ENCODE measurements at regions not wholly inside any gene's neighbourhood (a gene's known extent, or its start where the extent isn't known, plus 50 kb on each side); places are given as distances from the start of the nearest gene placed in this dataset.
A peak's percentile ranks its signal among the peaks of the same experiment; 100 is the strongest.

DNA sequence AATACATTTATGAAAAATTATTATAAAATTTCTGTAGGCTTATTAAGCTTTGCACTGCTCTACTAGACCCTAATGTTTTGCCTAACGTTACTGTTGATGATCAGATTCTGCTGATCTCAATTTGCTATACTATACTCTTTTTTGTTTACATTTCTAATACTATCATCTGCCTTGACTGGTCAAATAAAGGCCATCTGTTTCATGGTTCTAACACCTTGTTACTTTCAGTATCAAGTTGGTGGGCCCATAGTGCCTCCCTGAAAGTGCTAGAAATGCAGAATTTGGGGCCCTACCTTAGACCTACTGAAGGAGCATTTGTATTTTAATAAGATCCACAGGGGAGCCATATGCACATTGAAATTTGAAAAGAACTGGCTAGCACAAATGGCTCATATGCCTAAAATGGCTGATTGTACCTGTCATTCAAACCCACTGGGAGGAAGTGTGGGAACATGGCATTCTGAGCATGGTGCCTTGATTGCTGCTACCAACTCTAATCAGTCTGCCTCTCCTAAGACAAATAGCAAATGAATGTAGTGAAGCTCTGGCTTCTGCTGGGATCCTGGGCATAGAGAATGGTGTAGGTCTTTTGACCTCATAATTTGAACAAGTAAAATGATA is 199.1 kb upstream of the BTBD3 start:
- Histone ChIP-seq H3K4me1 (ENCODE audit: control insufficient read depth, insufficient read depth, low read length) (no peaks in the 10 kb centered on the region), H3K27me3 (ENCODE audit: control insufficient read depth, insufficient read depth, low read length) (no peaks in the 10 kb centered on the region), H3K27ac (ENCODE audit: low read depth, low read length) (no peak overlapping the region), H3K36me3 (ENCODE audit: control insufficient read depth, insufficient read depth, low read length) (no peaks in the 10 kb centered on the region), H3K4me3 (ENCODE audit: low read depth, low read length) (no peak overlapping the region), H3K9me3 (ENCODE audit: control insufficient read depth, insufficient read depth, low read length) (no peaks in the 10 kb centered on the region)
- no peak for DNase-seq (ENCODE audit: low read depth in 4 of 6, low spot score in 6 of 6)
- 100% methylated on average over 1 of the region's 1 CpG for WGBS (ENCODE audit: insufficient coverage)

DNA sequence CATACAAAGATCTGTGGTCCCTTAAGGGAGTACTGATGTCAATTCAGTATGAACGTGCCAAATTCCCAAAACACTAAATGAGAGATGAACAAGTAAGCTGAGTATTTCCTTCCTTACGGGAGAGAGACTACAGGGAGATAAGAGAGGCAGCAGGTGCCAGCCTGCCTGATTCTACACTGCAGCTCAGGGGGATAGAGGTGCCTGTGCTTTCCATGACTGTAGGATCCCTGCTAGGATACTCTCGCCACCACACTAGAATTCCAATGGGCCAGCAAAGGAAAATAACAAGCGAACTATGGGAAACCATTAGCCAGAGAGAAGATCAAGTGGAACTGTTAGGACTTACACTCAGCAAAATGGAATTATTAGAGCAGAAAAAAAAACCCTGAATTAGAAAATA is 198.5 kb upstream of the BTBD3 start:
- DNase-seq (ENCODE audit: low read depth in 4 of 6, low spot score in 6 of 6) = no peak
- Histone ChIP-seq H3K36me3 (ENCODE audit: control insufficient read depth, insufficient read depth, low read length) (no peaks in the 10 kb centered on the region), H3K4me3 (ENCODE audit: low read depth, low read length) (no peak overlapping the region), H3K27me3 (ENCODE audit: control insufficient read depth, insufficient read depth, low read length) (no peaks in the 10 kb centered on the region), H3K27ac (ENCODE audit: low read depth, low read length) (no peak overlapping the region), H3K4me1 (ENCODE audit: control insufficient read depth, insufficient read depth, low read length) (no peaks in the 10 kb centered on the region), H3K9me3 (ENCODE audit: control insufficient read depth, insufficient read depth, low read length) (no peaks in the 10 kb centered on the region)
- WGBS (ENCODE audit: insufficient coverage) = no CpG with 5 or more reads among the region's 4 CpGs

DNA sequence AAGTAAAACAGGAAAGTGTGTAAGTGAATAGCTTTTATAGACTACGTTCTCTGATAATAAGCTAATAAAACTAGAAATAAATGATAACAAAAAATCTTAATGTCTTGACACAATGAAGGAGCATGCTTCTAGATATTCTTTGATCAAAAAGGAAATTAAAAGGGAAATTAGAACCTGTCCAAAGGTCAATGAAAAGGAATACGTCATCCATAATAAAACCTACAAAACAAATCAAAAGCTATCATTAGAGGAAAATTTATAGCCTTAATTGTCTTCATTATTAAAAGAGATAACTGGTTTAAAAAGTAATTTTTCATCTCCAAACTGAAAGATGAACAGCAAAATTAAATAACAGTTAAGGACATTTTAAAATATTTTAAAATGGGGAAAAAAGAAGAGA is 196.3 kb upstream of the BTBD3 start:
- Histone ChIP-seq H3K27me3 (ENCODE audit: control insufficient read depth, insufficient read depth, low read length) (no peaks in the 10 kb centered on the region), H3K9me3 (ENCODE audit: control insufficient read depth, insufficient read depth, low read length) (no peaks in the 10 kb centered on the region), H3K36me3 (ENCODE audit: control insufficient read depth, insufficient read depth, low read length) (no peaks in the 10 kb centered on the region), H3K4me1 (ENCODE audit: control insufficient read depth, insufficient read depth, low read length) (no peaks in the 10 kb centered on the region), H3K4me3 (ENCODE audit: low read depth, low read length) (no peak overlapping the region), H3K27ac (ENCODE audit: low read depth, low read length) (no peak overlapping the region)
- no CpG with 5 or more reads among the region's 2 CpGs for WGBS (ENCODE audit: insufficient coverage)
- no peak for DNase-seq (ENCODE audit: low read depth in 4 of 6, low spot score in 6 of 6)

DNA sequence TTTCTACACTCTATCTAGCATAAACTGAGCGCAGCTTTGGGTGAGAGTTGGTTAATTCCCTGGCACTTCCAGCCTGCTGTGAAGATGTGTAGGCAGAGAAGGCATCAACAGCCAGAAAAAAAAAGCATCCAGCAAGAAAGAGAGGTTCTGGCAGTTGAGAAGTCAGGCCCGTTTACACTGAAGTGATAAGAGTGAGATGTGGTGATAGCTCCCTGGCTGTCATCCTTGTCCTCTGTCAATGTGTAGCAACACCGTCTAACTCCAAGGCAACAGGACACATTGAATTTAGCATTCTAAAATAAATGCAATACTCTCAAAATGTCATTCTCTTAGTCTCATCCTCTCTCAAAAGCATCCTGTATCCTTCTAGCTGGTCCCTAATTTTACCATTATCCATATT is 193.6 kb upstream of the BTBD3 start:
- H3K9me3 ChIP-seq (ENCODE audit: control insufficient read depth, insufficient read depth, low read length) = no peaks in the 10 kb centered on the region
- H3K4me3 ChIP-seq (ENCODE audit: low read depth, low read length) = no peak overlapping the region
- no peaks in the 10 kb centered on the region for H3K36me3 ChIP-seq (ENCODE audit: control insufficient read depth, insufficient read depth, low read length)
- no peak overlapping the region for H3K27ac ChIP-seq (ENCODE audit: low read depth, low read length)
- peak in 1 of 6 donors; percentile 40 for DNase-seq (ENCODE audit: low read depth in 4 of 6, low spot score in 6 of 6)
- WGBS (ENCODE audit: insufficient coverage) = no CpG with 5 or more reads among the region's 3 CpGs
- H3K4me1 ChIP-seq (ENCODE audit: control insufficient read depth, insufficient read depth, low read length) = no peaks in the 10 kb centered on the region
- H3K27me3 ChIP-seq (ENCODE audit: control insufficient read depth, insufficient read depth, low read length) = no peaks in the 10 kb centered on the region

DNA sequence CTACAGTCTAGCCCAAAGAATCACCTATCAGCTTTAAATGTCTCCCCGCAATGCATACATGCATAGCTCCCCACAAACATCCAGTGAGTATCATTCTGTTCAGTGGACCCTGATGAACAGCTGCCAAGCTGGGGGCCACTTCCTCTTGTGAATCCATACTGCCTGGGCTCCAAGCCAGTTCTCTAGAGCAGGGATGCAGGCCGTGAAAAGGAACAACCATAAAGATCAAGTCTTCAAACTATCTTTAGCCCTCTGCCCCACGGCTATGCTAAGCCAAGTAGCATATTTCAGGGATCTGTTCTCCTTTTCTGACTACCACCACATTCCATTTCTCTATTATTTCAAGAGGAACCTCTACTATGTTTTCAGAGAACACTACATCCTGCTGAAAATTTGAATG is 191.7 kb upstream of the BTBD3 start:
- Histone ChIP-seq H3K4me1 (ENCODE audit: control insufficient read depth, insufficient read depth, low read length) (no peaks in the 10 kb centered on the region), H3K9me3 (ENCODE audit: control insufficient read depth, insufficient read depth, low read length) (no peaks in the 10 kb centered on the region), H3K36me3 (ENCODE audit: control insufficient read depth, insufficient read depth, low read length) (no peaks in the 10 kb centered on the region), H3K27me3 (ENCODE audit: control insufficient read depth, insufficient read depth, low read length) (no peaks in the 10 kb centered on the region), H3K4me3 (ENCODE audit: low read depth, low read length) (no peak overlapping the region), H3K27ac (ENCODE audit: low read depth, low read length) (no peak overlapping the region)
- DNase-seq (ENCODE audit: low read depth in 4 of 6, low spot score in 6 of 6) = no peak
- 46% methylated on average over 3 of the region's 3 CpGs for WGBS (ENCODE audit: insufficient coverage)

DNA sequence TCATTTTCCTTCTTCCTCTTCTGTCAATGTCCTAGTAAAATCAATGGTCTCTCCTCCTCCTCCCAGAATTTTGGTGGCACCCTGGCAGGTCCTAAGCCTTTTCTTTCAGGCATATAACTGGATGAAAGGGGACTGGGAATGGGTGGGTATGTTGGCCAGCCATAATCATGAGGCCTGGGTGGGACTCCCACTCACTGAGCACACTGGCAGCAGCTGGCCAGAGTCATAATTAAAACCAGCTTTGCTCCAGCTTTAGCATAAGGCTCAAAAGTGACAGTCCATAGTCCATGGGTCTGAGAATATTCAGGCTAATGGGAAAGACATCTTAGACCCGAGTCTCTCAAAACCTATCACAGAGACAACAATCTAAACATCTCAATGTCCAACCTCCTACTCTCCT is 190.0 kb upstream of the BTBD3 start:
- WGBS (ENCODE audit: insufficient coverage) = no CpG with 5 or more reads among the region's 1 CpG
- Histone ChIP-seq H3K36me3 (ENCODE audit: control insufficient read depth, insufficient read depth, low read length) (no peaks in the 10 kb centered on the region), H3K27me3 (ENCODE audit: control insufficient read depth, insufficient read depth, low read length) (no peaks in the 10 kb centered on the region), H3K9me3 (ENCODE audit: control insufficient read depth, insufficient read depth, low read length) (no peaks in the 10 kb centered on the region), H3K4me1 (ENCODE audit: control insufficient read depth, insufficient read depth, low read length) (no peaks in the 10 kb centered on the region), H3K4me3 (ENCODE audit: low read depth, low read length) (no peak overlapping the region), H3K27ac (ENCODE audit: low read depth, low read length) (no peak overlapping the region)
- no peak for DNase-seq (ENCODE audit: low read depth in 4 of 6, low spot score in 6 of 6)

DNA sequence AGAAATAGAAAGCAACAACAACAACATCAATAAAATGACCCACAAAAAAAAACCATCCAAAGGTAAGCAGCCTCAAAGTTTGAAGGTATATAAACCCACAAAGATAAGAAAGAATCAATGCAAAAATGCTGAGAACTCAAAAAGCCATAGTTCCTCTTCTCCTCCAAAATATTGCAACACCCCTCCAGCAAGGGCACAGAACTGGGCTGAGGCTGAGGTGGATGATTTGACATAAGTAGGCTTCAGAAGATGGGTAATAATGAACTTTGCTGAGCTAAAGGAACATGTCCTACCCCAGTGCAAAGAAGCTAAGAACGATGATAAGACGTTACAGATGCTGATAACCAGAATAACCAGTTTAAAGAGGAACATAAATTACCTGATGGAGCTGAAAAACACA is 188.8 kb upstream of the BTBD3 start:
- Histone ChIP-seq H3K4me3 (ENCODE audit: low read depth, low read length) (no peak overlapping the region), H3K9me3 (ENCODE audit: control insufficient read depth, insufficient read depth, low read length) (no peaks in the 10 kb centered on the region), H3K36me3 (ENCODE audit: control insufficient read depth, insufficient read depth, low read length) (no peaks in the 10 kb centered on the region), H3K27ac (ENCODE audit: low read depth, low read length) (no peak overlapping the region), H3K4me1 (ENCODE audit: control insufficient read depth, insufficient read depth, low read length) (no peaks in the 10 kb centered on the region), H3K27me3 (ENCODE audit: control insufficient read depth, insufficient read depth, low read length) (no peaks in the 10 kb centered on the region)
- WGBS (ENCODE audit: insufficient coverage) = 92% methylated on average over 2 of the region's 2 CpGs
- no peak for DNase-seq (ENCODE audit: low read depth in 4 of 6, low spot score in 6 of 6)

DNA sequence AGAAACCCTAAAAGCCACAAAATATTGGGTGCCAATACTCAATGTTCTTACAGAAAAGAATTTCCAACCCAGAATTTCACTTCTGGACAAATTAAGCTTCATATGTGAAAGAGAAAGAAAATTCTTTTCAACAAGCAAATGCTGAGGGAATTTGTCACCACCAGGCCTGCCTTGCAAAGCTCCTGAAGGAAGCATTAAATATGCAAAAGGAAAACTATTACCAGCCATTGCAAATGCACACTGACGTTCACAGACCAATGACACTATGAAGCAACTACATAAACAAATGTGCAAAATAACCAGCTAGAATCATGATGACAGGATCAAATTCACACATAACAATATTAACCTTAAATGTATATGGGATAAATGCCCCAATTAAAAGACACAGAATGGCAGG is 187.9 kb upstream of the BTBD3 start:
- no peak overlapping the region for H3K27ac ChIP-seq (ENCODE audit: low read depth, low read length)
- H3K4me1 ChIP-seq (ENCODE audit: control insufficient read depth, insufficient read depth, low read length) = no peaks in the 10 kb centered on the region
- H3K36me3 ChIP-seq (ENCODE audit: control insufficient read depth, insufficient read depth, low read length) = no peaks in the 10 kb centered on the region
- WGBS (ENCODE audit: insufficient coverage) = 83% methylated on average over 1 of the region's 1 CpG
- H3K27me3 ChIP-seq (ENCODE audit: control insufficient read depth, insufficient read depth, low read length) = no peaks in the 10 kb centered on the region
- no peaks in the 10 kb centered on the region for H3K9me3 ChIP-seq (ENCODE audit: control insufficient read depth, insufficient read depth, low read length)
- no peak for DNase-seq (ENCODE audit: low read depth in 4 of 6, low spot score in 6 of 6)
- no peak overlapping the region for H3K4me3 ChIP-seq (ENCODE audit: low read depth, low read length)

DNA sequence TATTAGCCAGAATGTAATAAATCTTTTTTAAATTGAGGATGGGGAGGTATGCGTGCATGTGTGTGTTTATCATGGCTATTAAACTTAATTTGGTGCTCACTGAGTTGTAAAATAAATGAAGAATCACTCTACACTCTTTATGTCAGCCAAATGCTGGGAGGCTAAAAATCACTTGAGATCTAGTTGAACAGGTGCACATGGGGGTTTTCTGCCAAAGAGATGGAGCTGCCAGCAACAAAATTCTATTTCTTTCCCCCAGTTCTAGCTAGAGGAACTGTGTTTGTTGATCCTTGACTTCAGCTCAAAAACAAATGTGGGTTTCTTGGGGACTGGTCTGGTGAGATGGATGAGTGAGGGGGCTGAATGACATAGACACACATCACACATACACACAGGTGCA is 183.3 kb upstream of the BTBD3 start:
- H3K27ac ChIP-seq (ENCODE audit: low read depth, low read length) = no peak overlapping the region
- H3K4me3 ChIP-seq (ENCODE audit: low read depth, low read length) = no peak overlapping the region
- no peaks in the 10 kb centered on the region for H3K36me3 ChIP-seq (ENCODE audit: control insufficient read depth, insufficient read depth, low read length)
- H3K9me3 ChIP-seq (ENCODE audit: control insufficient read depth, insufficient read depth, low read length) = no peaks in the 10 kb centered on the region
- H3K27me3 ChIP-seq (ENCODE audit: control insufficient read depth, insufficient read depth, low read length) = no peaks in the 10 kb centered on the region
- WGBS (ENCODE audit: insufficient coverage) = no CpG with 5 or more reads among the region's 1 CpG
- H3K4me1 ChIP-seq (ENCODE audit: control insufficient read depth, insufficient read depth, low read length) = no peaks in the 10 kb centered on the region
- peak in 1 of 6 donors; percentile 34 for DNase-seq (ENCODE audit: low read depth in 4 of 6, low spot score in 6 of 6)

DNA sequence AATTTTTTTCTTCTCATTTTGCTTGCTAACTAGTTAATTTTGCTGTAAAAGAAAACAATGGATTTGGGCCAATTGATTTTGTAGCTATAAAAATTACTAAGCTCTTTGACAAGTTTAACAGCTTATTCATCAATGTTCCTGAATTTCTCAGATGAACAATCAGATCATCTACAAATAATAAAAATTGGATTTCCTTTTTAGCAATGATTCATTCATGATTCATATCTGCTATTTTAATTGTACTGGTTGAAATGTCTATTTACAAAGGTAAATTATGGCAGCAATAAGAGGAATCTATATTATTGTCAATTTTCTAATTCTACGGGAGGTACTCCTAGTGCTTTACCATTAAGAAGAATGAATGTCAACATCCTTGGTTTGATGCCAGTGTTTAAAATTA is 178.8 kb upstream of the BTBD3 start:
- no peaks in the 10 kb centered on the region for H3K9me3 ChIP-seq (ENCODE audit: control insufficient read depth, insufficient read depth, low read length)
- no peaks in the 10 kb centered on the region for H3K4me1 ChIP-seq (ENCODE audit: control insufficient read depth, insufficient read depth, low read length)
- no peak for DNase-seq (ENCODE audit: low read depth in 4 of 6, low spot score in 6 of 6)
- H3K36me3 ChIP-seq (ENCODE audit: control insufficient read depth, insufficient read depth, low read length) = no peaks in the 10 kb centered on the region
- WGBS (ENCODE audit: insufficient coverage) = no CpG with 5 or more reads among the region's 1 CpG
- no peaks in the 10 kb centered on the region for H3K27me3 ChIP-seq (ENCODE audit: control insufficient read depth, insufficient read depth, low read length)
- H3K4me3 ChIP-seq (ENCODE audit: low read depth, low read length) = no peak overlapping the region
- no peak overlapping the region for H3K27ac ChIP-seq (ENCODE audit: low read depth, low read length)

Measured in spinal cord (tissue), 9 donors.